ENCODE measurements at regions not wholly inside any gene's neighbourhood (a gene's known extent, or its start where the extent isn't known, plus 50 kb on each side); places are given as distances from the start of the nearest gene placed in this dataset.

DNA sequence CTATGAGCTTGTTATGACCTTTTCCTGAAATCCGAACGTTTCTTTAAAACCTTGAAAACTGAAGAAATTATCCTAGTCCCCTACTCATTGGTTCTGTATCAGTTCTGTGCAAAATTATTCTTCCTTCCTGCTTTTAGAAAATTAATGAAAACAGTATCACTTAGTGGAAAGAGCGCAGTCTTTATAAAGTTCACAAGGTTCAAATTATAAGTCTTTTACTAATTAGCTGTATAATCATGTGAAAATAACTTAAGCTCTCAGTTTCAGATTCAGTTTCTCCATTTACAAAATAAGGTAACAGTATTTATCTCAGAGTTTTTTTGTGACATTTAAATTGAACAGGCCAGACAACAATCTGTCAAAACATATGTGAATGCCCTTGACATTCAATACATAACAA is 306.1 kb downstream of the ADAMTS20 start:
- intact Hi-C loops (cut with DNase I), result no loop called here
- 87 to 90% methylated on average over 3 of the region's 3 CpGs for WGBS, 2 donors
- Histone ChIP-seq H3K27ac (no peak overlapping the region), H3K27me3 (no peaks in the 10 kb centered on the region), H3K4me3 (no peak overlapping the region), H3K4me1 (no peaks in the 10 kb centered on the region), H3K36me3 (no peaks in the 10 kb centered on the region), H3K9me3 (no peaks in the 10 kb centered on the region)
- no peak for DNase-seq
- no peak for TF ChIP-seq EP300 (IDR thresholded peaks at IDR 0.05)
- TF ChIP-seq, protein P1, sequence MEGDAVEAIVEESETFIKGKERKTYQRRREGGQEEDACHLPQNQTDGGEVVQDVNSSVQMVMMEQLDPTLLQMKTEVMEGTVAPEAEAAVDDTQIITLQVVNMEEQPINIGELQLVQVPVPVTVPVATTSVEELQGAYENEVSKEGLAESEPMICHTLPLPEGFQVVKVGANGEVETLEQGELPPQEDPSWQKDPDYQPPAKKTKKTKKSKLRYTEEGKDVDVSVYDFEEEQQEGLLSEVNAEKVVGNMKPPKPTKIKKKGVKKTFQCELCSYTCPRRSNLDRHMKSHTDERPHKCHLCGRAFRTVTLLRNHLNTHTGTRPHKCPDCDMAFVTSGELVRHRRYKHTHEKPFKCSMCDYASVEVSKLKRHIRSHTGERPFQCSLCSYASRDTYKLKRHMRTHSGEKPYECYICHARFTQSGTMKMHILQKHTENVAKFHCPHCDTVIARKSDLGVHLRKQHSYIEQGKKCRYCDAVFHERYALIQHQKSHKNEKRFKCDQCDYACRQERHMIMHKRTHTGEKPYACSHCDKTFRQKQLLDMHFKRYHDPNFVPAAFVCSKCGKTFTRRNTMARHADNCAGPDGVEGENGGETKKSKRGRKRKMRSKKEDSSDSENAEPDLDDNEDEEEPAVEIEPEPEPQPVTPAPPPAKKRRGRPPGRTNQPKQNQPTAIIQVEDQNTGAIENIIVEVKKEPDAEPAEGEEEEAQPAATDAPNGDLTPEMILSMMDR (IDR thresholded peaks at IDR 0.05), result no peak
- TF ChIP-seq POLR2A (IDR thresholded peaks at IDR 0.05), result no peak

DNA sequence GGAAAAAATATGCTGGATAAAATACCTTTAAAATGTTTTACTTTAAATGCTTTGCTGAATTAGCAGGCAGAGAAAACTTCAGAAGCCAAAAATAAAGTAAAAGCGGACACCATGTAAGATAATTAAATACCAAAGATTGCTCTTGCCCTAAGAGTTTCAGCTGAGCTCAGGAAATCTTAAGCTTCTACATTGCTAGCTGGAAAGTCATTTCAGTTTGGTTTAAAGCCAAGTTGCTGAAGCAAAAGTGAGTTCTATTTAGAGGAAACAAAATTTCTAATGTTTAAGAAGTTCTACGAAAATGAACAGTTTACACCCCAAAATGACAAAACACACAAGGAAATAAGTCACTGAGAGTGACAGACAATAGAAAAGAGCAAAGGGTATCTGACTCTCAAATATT is 310.0 kb downstream of the ADAMTS20 start:
- no peaks in the 10 kb centered on the region for H3K4me1 ChIP-seq
- no peaks in the 10 kb centered on the region for H3K36me3 ChIP-seq
- no peak overlapping the region for H3K27ac ChIP-seq
- H3K9me3 ChIP-seq, result no peaks in the 10 kb centered on the region
- TF ChIP-seq, protein P1 (IDR thresholded peaks at IDR 0.05), result no peak
- no peak for TF ChIP-seq POLR2A (IDR thresholded peaks at IDR 0.05)
- intact Hi-C loops (cut with DNase I), result no loop called here
- 78% methylated on average over 2 of the region's 2 CpGs for WGBS, 2 donors
- no peak overlapping the region for H3K4me3 ChIP-seq
- no peak for DNase-seq
- H3K27me3 ChIP-seq, result no peaks in the 10 kb centered on the region

DNA sequence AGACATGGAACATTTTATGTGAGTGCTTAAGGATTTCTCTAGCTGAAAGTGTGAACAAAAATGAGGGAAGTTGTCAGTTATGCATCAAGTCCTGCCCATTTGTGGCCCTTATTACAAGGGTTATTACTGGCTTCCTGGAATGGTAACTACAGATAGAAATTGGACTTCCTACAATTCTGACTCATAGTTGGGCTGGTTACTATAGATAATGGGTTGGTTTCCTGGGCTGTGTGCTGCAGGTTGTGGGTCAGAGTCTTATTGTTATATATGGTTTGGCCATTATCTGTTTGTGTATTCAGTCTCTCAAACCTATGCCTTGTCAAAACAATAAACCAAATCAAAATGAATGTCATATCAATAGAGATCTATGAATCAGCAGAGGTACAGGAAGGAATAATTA is 313.7 kb downstream of the ADAMTS20 start:
- Histone ChIP-seq H3K4me3 (no peak overlapping the region), H3K27ac (no peak overlapping the region), H3K36me3 (no peaks in the 10 kb centered on the region), H3K4me1 (no peaks in the 10 kb centered on the region), H3K9me3 (no peaks in the 10 kb centered on the region), H3K27me3 (no peaks in the 10 kb centered on the region)
- TF ChIP-seq, protein P1 (IDR thresholded peaks at IDR 0.05), result no peak
- TF ChIP-seq POLR2A (IDR thresholded peaks at IDR 0.05) (no peak), POLR2AphosphoS5 (IDR thresholded peaks at IDR 0.05) (no peak), EP300 (IDR thresholded peaks at IDR 0.05) (no peak)
- intact Hi-C loops (cut with DNase I), result no loop called here
- no peak for DNase-seq

DNA sequence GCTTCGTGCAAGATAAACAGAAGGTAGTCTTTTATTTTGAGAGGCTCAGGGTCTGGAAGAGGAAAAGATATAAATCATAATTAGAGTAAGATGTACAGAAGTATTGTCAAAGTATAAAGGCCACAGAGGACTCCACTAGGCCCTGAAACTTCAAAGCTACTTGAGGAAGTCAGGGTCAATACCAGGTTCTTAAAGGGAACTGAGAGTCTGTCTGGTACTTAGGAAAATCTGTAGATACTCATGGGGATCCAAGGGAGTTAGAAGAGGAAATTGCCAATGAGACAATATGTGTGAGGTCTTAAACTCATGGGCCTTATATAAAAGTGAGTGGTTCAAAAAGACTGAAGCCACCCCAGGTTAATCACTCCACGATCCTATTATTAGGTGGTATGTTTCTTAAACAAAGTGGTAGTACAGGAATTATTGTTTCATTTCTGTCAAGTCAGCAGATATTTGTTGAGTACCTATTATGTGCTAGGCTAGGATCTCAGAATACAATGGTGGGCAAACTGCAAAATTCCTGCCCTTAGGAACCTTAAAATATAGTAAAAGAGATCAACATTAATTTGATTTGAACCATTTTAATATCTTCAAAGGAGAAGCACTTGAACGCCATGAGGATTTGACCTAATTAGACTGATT is 314.6 kb downstream of the ADAMTS20 start:
- intact Hi-C loops (cut with DNase I), result no loop called here
- Histone ChIP-seq H3K4me3 (no peak overlapping the region), H3K9me3 (no peaks in the 10 kb centered on the region), H3K27ac (no peak overlapping the region), H3K27me3 (no peaks in the 10 kb centered on the region), H3K4me1 (no peaks in the 10 kb centered on the region), H3K36me3 (no peaks in the 10 kb centered on the region)
- TF ChIP-seq POLR2A (IDR thresholded peaks at IDR 0.05) (no peak), POLR2AphosphoS5 (IDR thresholded peaks at IDR 0.05) (no peak), EP300 (IDR thresholded peaks at IDR 0.05) (no peak)
- TF ChIP-seq, protein P1 (IDR thresholded peaks at IDR 0.05), result no peak
- 87% methylated on average over 3 of the region's 3 CpGs for WGBS, 2 donors
- DNase-seq, result no peak

DNA sequence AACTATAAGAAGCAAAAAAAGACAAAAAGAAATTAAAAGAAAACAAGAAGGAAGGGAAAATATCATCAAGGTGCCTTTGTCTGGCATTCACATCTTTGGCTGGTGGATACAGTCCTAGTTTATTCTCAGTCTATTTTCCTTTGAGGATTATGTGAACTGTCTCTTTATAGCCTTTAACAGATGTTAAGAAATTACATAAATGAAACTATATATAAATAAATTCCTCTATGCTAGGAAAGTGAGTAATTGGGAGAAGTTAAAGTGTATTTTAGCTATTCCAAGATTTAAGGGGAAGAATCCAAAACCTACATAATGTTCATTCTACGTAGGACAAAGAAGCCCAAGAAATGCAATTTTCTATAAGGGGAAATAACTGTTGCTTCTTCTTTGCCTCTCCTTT is 316.3 kb downstream of the ADAMTS20 start:
- Histone ChIP-seq H3K36me3 (no peaks in the 10 kb centered on the region), H3K27me3 (no peaks in the 10 kb centered on the region), H3K4me3 (no peak overlapping the region), H3K27ac (no peak overlapping the region), H3K9me3 (no peaks in the 10 kb centered on the region), H3K4me1 (no peaks in the 10 kb centered on the region)
- no peak for DNase-seq
- TF ChIP-seq POLR2A (IDR thresholded peaks at IDR 0.05) (no peak), POLR2AphosphoS5 (IDR thresholded peaks at IDR 0.05) (no peak), EP300 (IDR thresholded peaks at IDR 0.05) (no peak)
- TF ChIP-seq, protein P1 (IDR thresholded peaks at IDR 0.05), result no peak
- WGBS, 2 donors, result 85 to 88% methylated on average over 1 of the region's 1 CpG
- intact Hi-C loops (cut with DNase I), result no loop called here
